ENCODE measurements at regions not wholly inside any gene's neighbourhood (a gene's known extent, or its start where the extent isn't known, plus 50 kb on each side); places are given as distances from the start of the nearest gene placed in this dataset.
"Not testable (repeated sequence)": the region's sequence is repeated elsewhere in the genome, so short reads cannot be mapped to it uniquely, and the experiment has no call there.

DNA sequence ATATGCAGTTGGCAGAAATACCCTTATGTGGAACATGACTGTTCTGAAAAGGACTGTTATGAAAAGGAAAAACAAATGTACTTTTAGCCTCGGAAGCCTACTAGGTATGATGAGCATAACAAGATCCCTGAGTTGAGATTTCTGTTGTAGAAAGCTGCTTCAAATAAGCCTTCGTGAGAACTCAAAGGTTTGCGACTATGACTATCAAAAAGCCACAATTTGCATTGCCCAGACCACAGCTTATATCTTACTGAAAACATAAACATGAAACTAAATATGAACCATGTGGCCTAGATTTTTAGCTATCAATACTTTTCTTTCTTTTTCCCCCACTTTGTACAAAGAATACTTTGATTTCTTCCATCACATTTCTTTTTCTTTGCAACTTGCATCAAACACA lies 398.2 kb upstream of the LCORL start:
- no peak for DNase-seq
- intact Hi-C loops (cut with DNase I): no loop called here

DNA sequence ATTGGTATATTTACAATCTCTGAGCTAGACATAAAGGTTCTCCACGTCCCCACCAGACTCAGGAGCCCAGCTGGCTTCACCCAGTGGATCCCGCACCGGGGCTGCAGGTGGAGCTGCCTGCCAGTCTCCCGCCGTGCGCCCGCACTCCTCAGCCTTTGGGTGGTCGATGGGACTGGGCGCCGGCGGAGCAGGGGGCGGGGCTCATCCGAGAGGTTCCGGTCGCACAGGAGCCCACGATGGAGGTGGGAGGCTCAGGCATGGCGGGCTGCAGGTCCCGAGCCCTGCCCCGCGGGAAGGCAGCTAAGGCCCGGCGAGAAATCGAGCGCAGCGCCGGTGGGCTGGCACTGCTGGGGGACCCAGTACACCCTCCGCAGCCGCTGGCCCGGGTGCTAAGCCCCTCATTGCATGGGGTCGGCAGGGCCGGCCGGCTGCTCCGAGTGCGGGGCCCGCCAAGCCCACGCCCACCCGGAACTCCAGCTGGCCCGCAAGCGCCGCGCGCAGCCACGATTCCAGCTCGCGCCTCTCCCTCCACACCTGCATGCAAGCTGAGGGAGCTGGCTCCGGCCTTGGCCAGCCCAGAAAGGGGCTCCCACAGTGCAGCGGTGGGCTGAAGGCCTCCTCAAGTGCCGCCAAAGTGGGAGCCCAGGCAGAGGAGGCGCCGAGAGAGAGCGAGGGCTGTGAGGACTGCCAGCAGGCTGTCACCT lies 396.8 kb upstream of the LCORL start:
- intact Hi-C loops (cut with DNase I); DNase-seq: not testable (repeated sequence)

DNA sequence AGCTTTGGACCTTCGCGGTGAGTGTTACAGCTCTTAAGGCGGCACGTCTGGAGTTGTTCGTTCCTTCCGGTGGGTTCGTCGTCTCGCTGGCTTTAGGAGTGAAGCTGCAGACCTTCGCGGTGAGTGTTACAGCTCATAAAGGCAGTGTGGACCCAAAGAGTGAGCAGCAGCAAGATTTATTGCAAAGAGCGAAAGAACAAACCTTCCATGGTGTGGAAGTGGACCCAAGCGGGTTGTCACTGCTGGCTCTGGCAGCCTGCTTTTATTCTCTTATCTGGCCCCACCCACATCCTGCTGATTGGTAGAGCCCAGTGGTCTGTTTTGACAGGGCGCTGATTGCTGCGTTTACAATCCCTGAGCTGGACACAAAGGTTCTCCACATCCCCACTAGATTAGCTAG lies 396.1 kb upstream of the LCORL start:
- DNase-seq; intact Hi-C loops (cut with DNase I): not testable (repeated sequence)

DNA sequence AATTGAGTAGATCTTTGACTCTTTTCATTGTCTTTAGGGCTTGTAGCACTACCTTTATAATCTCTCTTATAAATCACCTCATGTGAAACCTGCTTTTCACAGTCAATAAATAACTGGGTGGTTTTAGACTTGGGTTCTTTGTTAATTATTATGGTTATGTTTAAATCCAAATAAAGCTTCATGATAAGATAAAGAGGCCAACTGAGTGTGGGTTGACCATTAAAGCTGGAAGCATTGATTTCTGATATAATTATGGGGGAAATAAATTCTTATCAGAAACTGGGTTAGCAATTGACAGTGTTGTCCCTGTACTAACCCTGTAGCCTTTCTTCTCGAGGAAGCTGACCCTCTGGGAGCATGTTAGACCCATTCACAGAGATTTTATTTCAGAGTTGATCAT lies 384.7 kb upstream of the LCORL start:
- intact Hi-C loops (cut with DNase I): no loop called here
- DNase-seq: no peak

DNA sequence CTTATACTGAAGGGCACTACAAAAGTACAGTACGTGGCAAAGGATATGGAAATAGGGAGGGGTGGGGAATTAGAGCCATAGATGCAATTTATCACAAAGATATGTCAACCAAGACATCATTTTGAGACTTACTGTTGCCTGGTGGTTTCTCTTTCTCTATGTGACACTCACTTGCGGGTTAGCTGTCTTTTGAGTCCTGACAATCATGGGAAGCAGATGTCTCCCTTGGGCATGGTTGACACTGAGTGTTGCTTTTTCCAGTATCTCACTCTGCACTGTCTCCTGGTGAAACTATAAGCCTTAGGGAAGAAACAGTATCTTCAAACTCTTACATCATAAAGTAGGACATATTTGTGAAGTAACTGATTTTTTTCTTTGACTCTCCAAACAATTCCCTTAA lies 383.5 kb upstream of the LCORL start:
- intact Hi-C loops (cut with DNase I): no loop called here
- no peak for DNase-seq

DNA sequence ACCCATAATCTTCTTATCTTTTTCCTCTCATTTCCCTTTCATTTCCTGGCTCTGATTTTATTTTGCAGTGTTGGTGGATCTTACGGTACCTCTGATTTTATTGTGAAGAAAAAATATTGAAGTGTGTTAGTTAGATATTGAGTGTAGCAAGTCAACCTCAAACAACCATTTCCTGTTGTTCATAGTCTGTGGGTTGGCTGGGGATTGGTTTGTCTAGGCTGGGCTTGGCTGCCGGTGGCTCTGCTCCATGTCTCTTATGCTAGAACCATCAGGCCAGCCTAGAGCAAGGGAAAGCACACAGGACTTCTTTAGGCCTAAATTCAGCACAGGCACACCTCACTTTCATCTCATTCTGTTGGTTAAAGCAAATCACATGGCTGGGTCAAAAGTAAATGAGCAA lies 383.1 kb upstream of the LCORL start:
- DNase-seq: peak in 1 of 42 donors; percentile 3
- intact Hi-C loops (cut with DNase I): no loop called here

DNA sequence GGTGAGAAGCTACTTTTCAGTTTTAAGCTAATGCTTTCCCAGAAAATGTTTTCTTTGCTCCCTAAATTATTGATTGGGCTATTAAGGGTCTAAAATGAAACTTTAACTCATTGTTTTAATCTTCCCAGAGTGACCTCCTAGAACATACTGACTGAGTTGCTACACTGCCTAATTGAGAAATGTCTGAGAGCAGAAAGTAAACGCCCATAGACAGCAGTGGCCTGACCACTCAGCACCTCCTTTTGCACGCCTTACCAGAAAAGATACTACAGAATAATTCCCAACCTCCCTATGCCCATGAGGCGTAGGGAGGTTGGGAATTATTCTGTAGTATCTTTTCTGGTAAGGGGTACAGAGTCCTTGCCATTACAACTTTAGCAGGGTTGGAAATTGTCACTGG lies 381.8 kb upstream of the LCORL start:
- intact Hi-C loops (cut with DNase I): no loop called here
- DNase-seq: no peak

DNA sequence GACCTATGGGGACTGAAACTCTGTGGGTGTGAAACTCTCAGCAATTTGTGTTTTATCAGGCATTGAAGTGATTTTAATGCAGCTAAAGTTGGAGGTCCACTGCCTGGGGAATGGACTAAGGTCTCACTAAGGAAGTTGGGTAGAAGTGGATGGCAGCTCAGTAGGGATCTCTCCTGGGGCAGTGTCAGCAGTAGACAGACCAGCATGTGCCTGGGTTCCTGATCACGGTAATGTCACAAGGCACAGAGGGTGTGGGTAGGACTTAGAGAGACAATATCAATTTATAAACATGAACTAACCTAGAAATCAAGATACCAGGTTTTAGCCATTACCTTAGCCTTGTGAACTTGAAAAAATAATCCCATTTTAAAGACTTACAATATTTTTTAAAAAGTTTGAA lies 380.3 kb upstream of the LCORL start:
- intact Hi-C loops (cut with DNase I): no loop called here
- DNase-seq: no peak

DNA sequence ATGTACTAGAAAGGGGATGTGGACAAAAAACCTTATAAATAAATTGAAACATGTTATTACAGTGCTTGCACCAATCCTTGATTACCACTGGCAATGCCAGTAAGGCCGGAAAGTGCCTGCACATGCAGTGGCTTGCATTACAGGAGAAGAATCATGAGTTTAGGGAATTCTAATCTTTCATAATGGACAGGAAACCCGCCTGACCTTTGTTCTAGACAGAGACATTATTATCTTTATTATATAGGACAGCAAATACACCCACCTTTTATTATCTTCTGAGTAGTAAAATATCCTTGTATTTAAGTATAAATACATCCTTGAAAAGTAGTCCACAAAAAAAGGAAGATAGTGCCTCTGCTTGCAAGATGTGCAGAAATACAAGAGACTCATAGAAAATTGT lies 379.9 kb upstream of the LCORL start:
- intact Hi-C loops (cut with DNase I): no loop called here
- DNase-seq: no peak

DNA sequence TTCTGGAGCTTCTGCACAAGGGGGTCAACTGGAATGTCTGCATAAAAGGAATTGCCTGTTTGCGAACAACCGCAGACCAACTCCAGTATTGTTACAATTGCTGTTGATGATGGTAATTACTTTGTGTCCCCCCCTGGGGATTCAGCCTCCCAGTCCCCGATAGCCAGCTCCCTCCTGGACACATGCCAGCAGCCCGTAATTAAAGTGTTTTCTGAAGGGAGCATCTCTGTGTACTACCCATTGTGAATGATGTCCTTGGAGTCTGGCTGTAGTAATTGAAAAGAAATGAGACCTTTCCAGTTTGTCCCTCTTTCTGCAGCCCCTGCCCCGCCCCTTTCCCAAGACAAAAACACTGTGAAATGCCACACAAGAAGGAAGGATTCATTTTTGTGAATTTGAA lies 377.1 kb upstream of the LCORL start:
- DNase-seq: no peak

DNA sequence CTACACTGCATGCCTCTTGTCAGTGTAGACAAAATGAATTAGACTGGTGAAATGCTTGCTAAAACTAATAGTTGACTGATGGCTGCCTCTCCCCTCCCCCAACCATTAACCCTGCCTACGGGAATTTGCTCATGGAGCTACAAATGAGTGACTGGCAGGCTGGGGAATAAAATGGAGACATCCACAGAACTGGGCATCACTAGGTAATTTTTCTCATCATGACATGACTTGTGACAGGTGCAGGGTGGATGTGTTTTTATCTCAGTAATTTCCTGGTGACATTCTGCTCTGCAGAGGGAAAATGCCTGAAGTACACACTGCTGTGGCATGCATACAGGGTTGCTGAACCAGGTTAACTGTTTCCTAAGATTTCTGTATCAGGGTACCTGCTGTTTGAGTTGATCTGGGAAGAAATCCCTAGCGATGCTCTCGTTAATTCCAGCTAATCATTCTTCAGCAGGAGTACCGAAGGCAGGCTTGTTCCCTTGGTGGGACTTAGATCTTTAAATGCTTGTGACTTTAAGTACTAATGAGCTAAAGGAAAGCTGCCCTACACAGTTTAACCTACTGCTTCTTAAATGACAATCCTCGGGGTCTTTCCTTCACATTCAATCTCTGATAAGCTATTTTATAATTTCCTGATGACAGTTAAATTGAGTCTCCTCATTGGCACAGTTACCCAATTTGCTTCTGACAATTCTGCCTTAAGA lies 376.3 kb upstream of the LCORL start:
- intact Hi-C loops (cut with DNase I): no loop called here
- peak in 1 of 42 donors; percentile 2 for DNase-seq

More for the DNA sequence above, 377.1 kb upstream of the LCORL start:
- intact Hi-C loops (cut with DNase I): no loop called here

DNA sequence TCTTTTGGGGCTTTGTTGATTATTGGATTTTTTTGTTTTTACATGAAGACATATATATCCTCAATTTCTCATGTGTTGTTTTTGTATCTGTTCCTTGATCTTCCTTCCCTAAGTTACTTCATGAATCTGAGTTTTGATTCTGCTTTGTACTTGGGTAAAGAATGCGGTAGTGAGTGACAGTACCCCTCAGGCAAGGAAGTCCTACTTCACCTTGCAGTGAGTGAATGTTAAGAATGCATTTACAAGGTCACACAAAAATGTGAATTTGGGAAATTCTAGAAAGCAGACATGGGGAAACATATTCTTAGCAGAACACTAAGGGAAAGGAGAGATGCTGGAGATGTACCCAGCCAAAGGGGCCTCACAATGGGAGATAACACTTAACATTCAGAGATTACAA lies 373.1 kb upstream of the LCORL start:
- intact Hi-C loops (cut with DNase I): no loop called here
- DNase-seq: no peak

DNA sequence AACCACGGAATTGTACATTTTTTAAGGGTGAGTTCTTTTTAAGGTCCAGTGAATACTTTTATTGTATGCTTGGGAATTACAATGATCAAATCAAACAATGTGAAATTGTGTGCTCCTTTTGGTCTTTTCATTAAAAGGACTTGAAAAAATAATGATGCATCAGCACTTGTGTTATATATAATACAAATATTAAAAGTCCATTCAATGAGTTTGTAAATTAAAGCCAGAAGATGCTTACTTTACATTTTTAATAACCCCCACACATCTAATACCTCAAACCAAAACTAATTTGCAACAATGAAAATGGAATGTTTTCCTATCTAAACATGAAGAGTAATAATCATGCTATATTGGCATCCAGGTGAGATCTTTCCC lies 369.8 kb upstream of the LCORL start:
- DNase-seq: no peak
- intact Hi-C loops (cut with DNase I): no loop called here

DNA sequence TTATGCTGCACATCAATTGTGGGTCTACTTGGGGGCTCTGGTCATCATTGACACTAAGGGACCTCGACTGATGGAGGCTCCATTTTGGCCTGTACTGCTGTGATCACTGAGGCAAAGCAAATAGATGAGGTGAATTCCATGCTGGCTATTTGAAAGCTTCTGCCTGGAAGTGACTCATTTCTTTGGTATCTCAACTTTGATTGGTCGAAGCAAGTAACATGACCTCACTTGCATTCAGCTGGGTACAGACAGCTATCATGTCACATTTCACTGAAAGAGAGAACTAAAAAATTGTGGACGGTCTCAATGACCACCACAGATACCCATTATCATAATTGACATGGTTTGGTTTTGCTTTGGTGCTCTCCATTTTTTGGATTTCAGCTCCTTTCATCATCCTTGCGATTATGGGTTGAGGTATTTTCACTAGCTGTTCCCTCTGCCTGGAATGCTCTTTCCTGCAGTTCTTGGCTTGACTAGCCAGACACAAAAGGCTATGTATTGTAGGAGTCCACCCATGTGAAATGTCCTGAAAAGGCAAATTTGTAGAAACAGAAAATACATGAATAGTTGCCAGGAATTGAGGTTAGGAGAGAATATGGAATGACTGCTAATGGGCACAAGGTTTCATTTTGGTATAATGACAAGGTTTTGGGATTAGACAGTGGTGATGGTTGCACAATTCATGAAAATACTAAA lies 369.2 kb upstream of the LCORL start:
- DNase-seq: no peak

DNA sequence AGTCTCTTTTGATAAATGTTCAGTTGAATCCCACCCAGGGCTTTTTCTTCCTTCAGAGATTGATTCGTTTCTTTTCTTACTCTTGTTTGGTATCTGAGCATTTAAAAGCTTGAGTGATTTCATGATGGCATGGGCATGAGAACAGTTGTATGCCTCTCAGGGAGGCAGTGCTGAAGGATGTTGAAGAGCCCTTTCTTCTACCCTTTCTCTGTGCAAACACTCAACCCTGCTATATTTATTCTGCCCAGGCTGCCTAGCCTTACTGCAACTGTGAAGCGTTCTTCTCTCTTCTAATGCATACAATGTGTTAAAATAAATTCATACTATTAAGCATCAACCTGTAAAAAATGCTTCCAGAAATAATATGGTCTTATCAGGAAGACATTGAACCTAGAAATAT lies 367.6 kb upstream of the LCORL start:
- intact Hi-C loops (cut with DNase I): no loop called here
- no peak for DNase-seq

More for the DNA sequence above, 369.2 kb upstream of the LCORL start:
- intact Hi-C loops (cut with DNase I): no loop called here

DNA sequence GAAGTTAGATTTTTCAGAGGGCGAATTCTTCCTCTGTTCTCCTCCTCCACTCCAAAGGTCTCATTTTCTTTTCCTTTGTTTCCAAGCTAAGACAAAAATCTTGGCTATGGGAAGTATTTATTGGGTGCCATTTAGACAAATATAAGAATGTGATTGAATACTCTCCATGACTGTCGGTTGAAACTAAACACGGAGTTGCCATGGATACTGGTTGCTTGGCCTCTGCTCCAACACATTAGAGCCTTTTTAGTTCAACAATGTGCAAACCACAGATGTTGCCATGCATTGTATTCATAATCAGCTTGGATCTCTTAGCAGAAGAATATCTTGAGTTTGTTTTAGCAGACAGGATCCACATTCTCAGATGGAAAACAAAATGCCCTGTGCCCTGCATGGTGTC lies 366.5 kb upstream of the LCORL start:
- no peak for DNase-seq
- intact Hi-C loops (cut with DNase I): no loop called here

DNA sequence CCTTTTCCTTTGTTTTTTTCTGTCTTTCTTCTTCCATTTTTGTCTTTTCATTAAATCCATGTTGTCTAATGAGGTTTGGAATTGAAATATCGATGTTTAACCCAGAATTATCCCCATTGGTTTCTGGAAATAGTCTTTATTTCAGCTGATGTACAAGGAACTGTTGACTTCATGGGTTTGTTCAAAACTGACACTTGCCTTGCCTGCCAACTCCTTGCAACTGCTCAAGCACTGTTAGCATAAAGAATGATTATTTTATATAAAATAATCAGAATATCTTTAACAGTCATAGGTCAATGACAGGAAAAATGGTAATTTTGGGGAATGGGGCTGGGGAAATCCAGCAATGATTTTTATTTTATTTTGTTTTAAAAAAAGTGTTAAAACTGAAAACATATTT lies 359.6 kb upstream of the LCORL start:
- intact Hi-C loops (cut with DNase I): no loop called here
- no peak for DNase-seq

DNA sequence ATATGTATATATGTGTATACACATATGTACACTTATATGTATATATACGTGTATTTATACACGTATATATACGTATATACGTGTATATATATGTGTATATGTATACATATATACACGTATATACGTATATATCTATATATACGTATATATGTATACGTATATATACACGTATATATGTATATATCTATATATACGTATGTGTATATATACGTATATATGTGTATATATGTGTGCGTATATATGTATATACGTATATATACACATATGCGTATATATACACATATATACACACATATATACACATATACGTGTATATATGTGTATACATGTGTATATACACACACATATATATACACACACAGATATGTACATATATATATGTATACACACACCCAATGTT lies 348.0 kb upstream of the LCORL start:
- intact Hi-C loops (cut with DNase I): no loop called here
- DNase-seq: no peak

DNA sequence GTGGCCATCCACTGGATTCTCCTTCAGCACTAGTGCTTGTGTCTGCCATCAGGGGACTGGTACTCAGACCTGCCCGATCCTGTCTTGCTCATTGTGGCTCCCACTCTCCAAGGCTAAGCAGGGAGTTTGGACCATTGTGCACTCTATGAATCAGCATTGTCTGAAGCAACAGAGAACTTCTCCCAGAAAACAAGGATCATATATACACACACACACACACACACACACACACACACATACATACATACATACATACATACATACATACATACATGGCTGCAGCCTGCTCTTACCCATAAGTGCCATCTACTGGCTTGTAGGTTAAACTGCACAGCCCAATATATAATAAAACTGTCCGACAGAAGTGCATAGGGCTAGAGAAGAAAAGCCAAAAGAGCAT lies 345.3 kb upstream of the LCORL start:
- intact Hi-C loops (cut with DNase I): no loop called here
- peak in 1 of 42 donors; percentile 16 for DNase-seq

DNA sequence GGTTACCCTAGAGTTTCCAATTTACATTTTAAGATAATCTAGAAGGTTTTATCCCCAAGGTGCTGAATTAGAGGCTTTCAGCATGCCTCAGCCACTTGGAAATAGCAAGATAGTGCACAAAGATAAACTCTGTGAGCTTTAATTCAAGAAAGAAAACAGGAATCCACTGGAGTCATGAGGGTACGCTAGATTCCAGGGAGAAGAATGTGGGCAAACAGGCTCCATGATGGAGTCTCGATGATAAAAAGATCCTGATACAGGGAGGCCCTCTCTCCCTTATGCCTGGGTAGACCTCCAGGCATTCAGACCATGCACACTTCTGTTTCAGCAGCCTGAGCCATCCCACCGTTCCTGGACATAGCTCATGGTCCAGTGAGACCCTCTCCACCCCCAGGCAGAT lies 344.6 kb upstream of the LCORL start:
- intact Hi-C loops (cut with DNase I): no loop called here
- no peak for DNase-seq

DNA sequence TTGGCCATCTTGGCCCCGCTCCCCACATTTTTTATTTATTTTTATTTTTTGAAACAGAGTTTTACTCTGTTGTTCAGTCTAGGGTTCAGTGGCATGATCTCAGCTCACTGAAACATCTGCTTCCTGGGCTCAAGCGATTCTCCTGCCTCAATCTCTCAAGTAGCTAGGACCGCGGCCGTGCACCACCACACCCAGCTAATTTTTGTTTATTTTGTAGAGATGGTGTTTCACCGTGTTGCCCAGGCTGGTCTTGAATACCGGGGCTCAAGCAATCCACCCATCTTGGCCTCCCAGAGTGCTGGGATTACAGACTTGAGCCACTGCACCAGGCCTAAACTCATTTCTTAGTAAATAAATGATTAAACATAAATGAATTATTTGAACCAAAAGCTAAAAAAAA lies 322.0 kb upstream of the LCORL start:
- intact Hi-C loops (cut with DNase I): no loop called here
- DNase-seq: no peak

All from head of caudate nucleus (tissue), 42 donors.